ENCODE measurements at regions not wholly inside any gene's neighbourhood (a gene's known extent, or its start where the extent isn't known, plus 50 kb on each side); places are given as distances from the start of the nearest gene placed in this dataset.

- no peak for TF ChIP-seq CTCF (IDR thresholded peaks at IDR 0.05; ENCODE audit: unreplicated experiment in 3 of 3)
- peaks cover 9% of the 10 kb centered on the region for H3K4me1 Mint-ChIP-seq
- no peaks in the 10 kb centered on the region for H3K36me3 Mint-ChIP-seq (ENCODE audit: low read depth)
- H3K27me3 Mint-ChIP-seq (ENCODE audit: low read depth): peaks cover 23% of the 10 kb centered on the region
- no peak overlapping the region for H3K4me3 Mint-ChIP-seq
- peaks cover 10% of the 10 kb centered on the region for H3K9me3 Mint-ChIP-seq
- H3K27ac Mint-ChIP-seq: no peak overlapping the region
Measured at GRCh38 chr11:119551420-119552105, 128.6 kb upstream of the THY1 start.

GRCh38 chr11:119550053-119550752 lies 127.2 kb upstream of the THY1 start:
- Mint-ChIP-seq H3K27me3 (ENCODE audit: low read depth) (peaks cover 18% of the 10 kb centered on the region), H3K27ac (no peak overlapping the region), H3K4me1 (peaks cover 9% of the 10 kb centered on the region)

GRCh38 chr11:119547511-119547910 lies 124.5 kb upstream of the THY1 start:
- peaks cover 22% of the 10 kb centered on the region for H3K27me3 Mint-ChIP-seq (ENCODE audit: low read depth)
- no peak overlapping the region for H3K4me3 Mint-ChIP-seq
- H3K9me3 Mint-ChIP-seq: no peaks in the 10 kb centered on the region
- no peak for TF ChIP-seq CTCF (IDR thresholded peaks at IDR 0.05; ENCODE audit: unreplicated experiment in 3 of 3)
- peaks cover 9% of the 10 kb centered on the region for H3K4me1 Mint-ChIP-seq
- no peaks in the 10 kb centered on the region for H3K36me3 Mint-ChIP-seq (ENCODE audit: low read depth)
- H3K27ac Mint-ChIP-seq: no peak overlapping the region

More at GRCh38 chr11:119550053-119550752, 127.2 kb upstream of the THY1 start:
- Mint-ChIP-seq H3K9me3 (peaks cover 4% of the 10 kb centered on the region), H3K36me3 (ENCODE audit: low read depth) (no peaks in the 10 kb centered on the region), H3K4me3 (no peak overlapping the region)
- no peak for TF ChIP-seq CTCF (IDR thresholded peaks at IDR 0.05; ENCODE audit: unreplicated experiment in 3 of 3)

- H3K4me3 Mint-ChIP-seq: no peak overlapping the region
- peaks cover 9% of the 10 kb centered on the region for H3K4me1 Mint-ChIP-seq
- no peak for TF ChIP-seq CTCF (IDR thresholded peaks at IDR 0.05; ENCODE audit: unreplicated experiment in 3 of 3)
- H3K36me3 Mint-ChIP-seq (ENCODE audit: low read depth): no peaks in the 10 kb centered on the region
- no peak overlapping the region for H3K27ac Mint-ChIP-seq
- peaks cover 29% of the 10 kb centered on the region for H3K27me3 Mint-ChIP-seq (ENCODE audit: low read depth)
- H3K9me3 Mint-ChIP-seq: no peaks in the 10 kb centered on the region
Measured at GRCh38 chr11:119545978-119546915, 123.3 kb upstream of the THY1 start.

- Mint-ChIP-seq H3K9me3 (no peaks in the 10 kb centered on the region), H3K36me3 (ENCODE audit: low read depth) (no peaks in the 10 kb centered on the region), H3K27me3 (ENCODE audit: low read depth) (peaks cover 26% of the 10 kb centered on the region), H3K27ac (no peak overlapping the region), H3K4me3 (no peak overlapping the region), H3K4me1 (peaks cover 13% of the 10 kb centered on the region)
- TF ChIP-seq CTCF (IDR thresholded peaks at IDR 0.05; ENCODE audit: unreplicated experiment in 3 of 3): no peak
Measured at GRCh38 chr11:119540370-119541125, 117.6 kb upstream of the THY1 start.
